IPS DF 4.7 (cell line): ENCODE measurements at regions not wholly inside any gene's neighbourhood (a gene's known extent, or its start where the extent isn't known, plus 50 kb on each side); places are given as distances from the start of the nearest gene placed in this dataset.

ENCODE experiments used
- DNase-seq: peaks from one replicate; pipeline ENCODE4 v3.0.0-alpha.2; 2013; ENCODE audit warnings: low spot score; ENCODE audit errors: extremely low read depth

GRCh38 chr18:64993695-64994094 lies 757.1 kb upstream of the CDH7 start:
- DNase-seq = no peak

- DNase-seq = no peak
Observed at GRCh38 chr18:64992654-64993053, 758.2 kb upstream of the CDH7 start.

GRCh38 chr18:64991102-64991501 lies 759.7 kb upstream of the CDH7 start:
- DNase-seq = no peak

GRCh38 chr18:64986906-64987495 lies 763.8 kb upstream of the CDH7 start:
- DNase-seq = no peak

- no peak for DNase-seq
Observed at GRCh38 chr18:64983497-64984238, 767.1 kb upstream of the CDH7 start.

- no peak for DNase-seq
Observed at GRCh38 chr18:64982414-64983055, 768.3 kb upstream of the CDH7 start.

GRCh38 chr18:64981915-64982314 lies 768.9 kb upstream of the CDH7 start:
- no peak for DNase-seq

GRCh38 chr18:64979791-64980190 lies 771.0 kb upstream of the CDH7 start:
- no peak for DNase-seq

- no peak for DNase-seq
Observed at GRCh38 chr18:64974391-64975125, 776.3 kb upstream of the CDH7 start.

GRCh38 chr18:64972545-64972944 lies 778.3 kb upstream of the CDH7 start:
- no peak for DNase-seq

- no peak for DNase-seq
Observed at GRCh38 chr18:64966667-64967066, 784.1 kb upstream of the CDH7 start.

- no peak for DNase-seq
Observed at GRCh38 chr18:64956465-64956864, 794.3 kb upstream of the CDH7 start.

- no peak for DNase-seq
Observed at GRCh38 chr18:64949885-64950284, 800.9 kb upstream of the CDH7 start.

- no peak for DNase-seq
Observed at GRCh38 chr18:64936671-64937070, 787.8 kb upstream of the LINC00305 start.

GRCh38 chr18:64929036-64929435 lies 780.1 kb upstream of the LINC00305 start:
- DNase-seq = no peak

- DNase-seq = no peak
Observed at GRCh38 chr18:64919971-64920570, 771.2 kb upstream of the LINC00305 start.

GRCh38 chr18:64918851-64919250 lies 770.0 kb upstream of the LINC00305 start:
- no peak for DNase-seq

GRCh38 chr18:64893349-64893748 lies 744.5 kb upstream of the LINC00305 start:
- DNase-seq = no peak

- DNase-seq = no peak
Observed at GRCh38 chr18:64888956-64889355, 740.1 kb upstream of the LINC00305 start.

- no peak for DNase-seq
Observed at GRCh38 chr18:64886995-64887394, 738.1 kb upstream of the LINC00305 start.

GRCh38 chr18:64882896-64883295 lies 734.0 kb upstream of the LINC00305 start:
- DNase-seq = no peak

GRCh38 chr18:64876833-64877232 lies 727.9 kb upstream of the LINC00305 start:
- no peak for DNase-seq
